ENCODE measurements at regions not wholly inside any gene's neighbourhood (a gene's known extent, or its start where the extent isn't known, plus 50 kb on each side); places are given as distances from the start of the nearest gene placed in this dataset.

DNA sequence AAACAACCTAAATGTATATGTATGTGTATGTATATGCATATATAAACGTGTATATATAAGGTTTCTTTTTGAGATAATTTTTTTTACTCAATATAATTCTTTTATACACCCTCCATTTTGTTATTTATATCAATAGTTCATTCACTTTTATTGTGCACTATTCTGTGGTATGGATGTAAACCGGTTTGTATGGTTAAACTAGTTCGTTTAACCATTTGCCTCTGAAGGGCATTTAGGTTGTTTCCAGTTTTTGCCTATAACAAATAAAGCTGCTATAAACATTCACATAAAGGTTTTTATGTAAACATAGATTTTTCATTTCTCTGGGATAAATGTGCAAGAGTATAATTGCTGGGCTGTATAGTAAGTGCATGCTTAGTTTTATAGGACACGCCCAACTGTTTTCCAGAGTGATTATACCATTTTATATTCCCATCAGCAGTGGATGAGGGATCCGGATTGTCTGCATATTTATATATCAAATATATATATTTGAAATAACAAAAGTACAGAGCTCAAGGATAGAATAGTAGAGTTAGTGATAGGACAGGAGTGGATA is 380.3 kb downstream of the TSHZ3 start:
- H3K36me3 Mint-ChIP-seq = no peaks in the 10 kb centered on the region
- CTCF ChIA-PET = interaction anchor here (0.8 to 0.9 kb wide), 2 partner anchors 14 to 184 kb away, joined by 3 read pairs; no protein-coding TSS in a partner anchor
- ATAC-seq = no peak
- peaks cover under 1% of the 10 kb centered on the region; the same call in 1 of the 2 replicates for H3K4me1 Mint-ChIP-seq
- no peaks in the 10 kb centered on the region for H3K27me3 Mint-ChIP-seq (ENCODE audit: low read depth)
- no peak for DNase-seq (ENCODE audit: low spot score)
- TF ChIP-seq, protein P1, sequence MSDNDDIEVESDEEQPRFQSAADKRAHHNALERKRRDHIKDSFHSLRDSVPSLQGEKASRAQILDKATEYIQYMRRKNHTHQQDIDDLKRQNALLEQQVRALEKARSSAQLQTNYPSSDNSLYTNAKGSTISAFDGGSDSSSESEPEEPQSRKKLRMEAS (CRISPR knock-in tag; IDR thresholded peaks at IDR 0.05) = no peak
- TF ChIP-seq, protein P2, sequence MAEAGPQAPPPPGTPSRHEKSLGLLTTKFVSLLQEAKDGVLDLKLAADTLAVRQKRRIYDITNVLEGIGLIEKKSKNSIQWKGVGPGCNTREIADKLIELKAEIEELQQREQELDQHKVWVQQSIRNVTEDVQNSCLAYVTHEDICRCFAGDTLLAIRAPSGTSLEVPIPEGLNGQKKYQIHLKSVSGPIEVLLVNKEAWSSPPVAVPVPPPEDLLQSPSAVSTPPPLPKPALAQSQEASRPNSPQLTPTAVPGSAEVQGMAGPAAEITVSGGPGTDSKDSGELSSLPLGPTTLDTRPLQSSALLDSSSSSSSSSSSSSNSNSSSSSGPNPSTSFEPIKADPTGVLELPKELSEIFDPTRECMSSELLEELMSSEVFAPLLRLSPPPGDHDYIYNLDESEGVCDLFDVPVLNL (CRISPR knock-in tag; IDR thresholded peaks at IDR 0.05; ENCODE audit: borderline replicate concordance, low read depth) = no peak
- no peak for TF ChIP-seq SOX15 (CRISPR knock-in tag; IDR thresholded peaks at IDR 0.05)
- TF ChIP-seq, protein P3, sequence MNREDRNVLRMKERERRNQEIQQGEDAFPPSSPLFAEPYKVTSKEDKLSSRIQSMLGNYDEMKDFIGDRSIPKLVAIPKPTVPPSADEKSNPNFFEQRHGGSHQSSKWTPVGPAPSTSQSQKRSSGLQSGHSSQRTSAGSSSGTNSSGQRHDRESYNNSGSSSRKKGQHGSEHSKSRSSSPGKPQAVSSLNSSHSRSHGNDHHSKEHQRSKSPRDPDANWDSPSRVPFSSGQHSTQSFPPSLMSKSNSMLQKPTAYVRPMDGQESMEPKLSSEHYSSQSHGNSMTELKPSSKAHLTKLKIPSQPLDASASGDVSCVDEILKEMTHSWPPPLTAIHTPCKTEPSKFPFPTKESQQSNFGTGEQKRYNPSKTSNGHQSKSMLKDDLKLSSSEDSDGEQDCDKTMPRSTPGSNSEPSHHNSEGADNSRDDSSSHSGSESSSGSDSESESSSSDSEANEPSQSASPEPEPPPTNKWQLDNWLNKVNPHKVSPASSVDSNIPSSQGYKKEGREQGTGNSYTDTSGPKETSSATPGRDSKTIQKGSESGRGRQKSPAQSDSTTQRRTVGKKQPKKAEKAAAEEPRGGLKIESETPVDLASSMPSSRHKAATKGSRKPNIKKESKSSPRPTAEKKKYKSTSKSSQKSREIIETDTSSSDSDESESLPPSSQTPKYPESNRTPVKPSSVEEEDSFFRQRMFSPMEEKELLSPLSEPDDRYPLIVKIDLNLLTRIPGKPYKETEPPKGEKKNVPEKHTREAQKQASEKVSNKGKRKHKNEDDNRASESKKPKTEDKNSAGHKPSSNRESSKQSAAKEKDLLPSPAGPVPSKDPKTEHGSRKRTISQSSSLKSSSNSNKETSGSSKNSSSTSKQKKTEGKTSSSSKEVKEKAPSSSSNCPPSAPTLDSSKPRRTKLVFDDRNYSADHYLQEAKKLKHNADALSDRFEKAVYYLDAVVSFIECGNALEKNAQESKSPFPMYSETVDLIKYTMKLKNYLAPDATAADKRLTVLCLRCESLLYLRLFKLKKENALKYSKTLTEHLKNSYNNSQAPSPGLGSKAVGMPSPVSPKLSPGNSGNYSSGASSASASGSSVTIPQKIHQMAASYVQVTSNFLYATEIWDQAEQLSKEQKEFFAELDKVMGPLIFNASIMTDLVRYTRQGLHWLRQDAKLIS (CRISPR knock-in tag; IDR thresholded peaks at IDR 0.05; ENCODE audit: borderline replicate concordance) = no peak
- TF ChIP-seq, protein P4, sequence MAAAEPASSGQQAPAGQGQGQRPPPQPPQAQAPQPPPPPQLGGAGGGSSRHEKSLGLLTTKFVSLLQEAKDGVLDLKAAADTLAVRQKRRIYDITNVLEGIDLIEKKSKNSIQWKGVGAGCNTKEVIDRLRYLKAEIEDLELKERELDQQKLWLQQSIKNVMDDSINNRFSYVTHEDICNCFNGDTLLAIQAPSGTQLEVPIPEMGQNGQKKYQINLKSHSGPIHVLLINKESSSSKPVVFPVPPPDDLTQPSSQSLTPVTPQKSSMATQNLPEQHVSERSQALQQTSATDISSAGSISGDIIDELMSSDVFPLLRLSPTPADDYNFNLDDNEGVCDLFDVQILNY (CRISPR knock-in tag; IDR thresholded peaks at IDR 0.05) = no peak
- TF ChIP-seq NFE2L1 (CRISPR knock-in tag; IDR thresholded peaks at IDR 0.05) = no peak
- TF ChIP-seq NFATC4 (CRISPR knock-in tag; IDR thresholded peaks at IDR 0.05) = no peak
- TF ChIP-seq, protein P5, sequence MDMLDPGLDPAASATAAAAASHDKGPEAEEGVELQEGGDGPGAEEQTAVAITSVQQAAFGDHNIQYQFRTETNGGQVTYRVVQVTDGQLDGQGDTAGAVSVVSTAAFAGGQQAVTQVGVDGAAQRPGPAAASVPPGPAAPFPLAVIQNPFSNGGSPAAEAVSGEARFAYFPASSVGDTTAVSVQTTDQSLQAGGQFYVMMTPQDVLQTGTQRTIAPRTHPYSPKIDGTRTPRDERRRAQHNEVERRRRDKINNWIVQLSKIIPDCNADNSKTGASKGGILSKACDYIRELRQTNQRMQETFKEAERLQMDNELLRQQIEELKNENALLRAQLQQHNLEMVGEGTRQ (CRISPR knock-in tag; IDR thresholded peaks at IDR 0.05) = no peak
- TF ChIP-seq, protein P6, sequence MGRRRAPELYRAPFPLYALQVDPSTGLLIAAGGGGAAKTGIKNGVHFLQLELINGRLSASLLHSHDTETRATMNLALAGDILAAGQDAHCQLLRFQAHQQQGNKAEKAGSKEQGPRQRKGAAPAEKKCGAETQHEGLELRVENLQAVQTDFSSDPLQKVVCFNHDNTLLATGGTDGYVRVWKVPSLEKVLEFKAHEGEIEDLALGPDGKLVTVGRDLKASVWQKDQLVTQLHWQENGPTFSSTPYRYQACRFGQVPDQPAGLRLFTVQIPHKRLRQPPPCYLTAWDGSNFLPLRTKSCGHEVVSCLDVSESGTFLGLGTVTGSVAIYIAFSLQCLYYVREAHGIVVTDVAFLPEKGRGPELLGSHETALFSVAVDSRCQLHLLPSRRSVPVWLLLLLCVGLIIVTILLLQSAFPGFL (CRISPR knock-in tag; IDR thresholded peaks at IDR 0.05; ENCODE audit: borderline replicate concordance) = no peak
- peaks cover 5% of the 10 kb centered on the region; the same call in 1 of the 2 replicates for H3K9me3 Mint-ChIP-seq
- POLR2A ChIA-PET = no interaction called here
- H3K4me3 Mint-ChIP-seq = no peak overlapping the region
- no peak overlapping the region for H3K27ac Mint-ChIP-seq

DNA sequence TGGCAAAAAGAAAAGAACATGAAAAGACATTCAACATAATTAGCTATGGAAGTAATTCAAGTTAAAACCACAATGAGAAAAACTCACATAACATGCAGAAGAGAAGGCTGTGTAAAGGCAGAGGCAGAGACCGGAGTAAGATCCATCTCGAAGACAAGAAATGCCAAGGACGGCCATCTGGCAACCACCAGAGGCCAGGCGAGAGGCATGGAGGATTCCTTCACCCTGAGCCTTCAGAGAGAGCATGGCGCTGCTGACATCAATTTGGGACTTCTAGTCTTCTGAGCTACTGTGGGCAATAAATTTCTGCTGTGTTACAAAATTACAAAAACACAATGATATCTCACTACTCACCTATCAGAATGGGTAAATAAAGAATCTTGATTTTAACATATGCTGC is 381.0 kb downstream of the TSHZ3 start:
- no peaks in the 10 kb centered on the region for H3K36me3 Mint-ChIP-seq
- no peak overlapping the region for H3K27ac Mint-ChIP-seq
- H3K9me3 Mint-ChIP-seq = peaks cover 9% of the 10 kb centered on the region; the same call in 1 of the 2 replicates
- DNase-seq (ENCODE audit: low spot score) (peak; percentile 19), ATAC-seq (peak; percentile 24; the same call in 1 of the 2 replicates)
- ChIA-PET CTCF (interaction anchor here (0.8 to 0.9 kb wide), 2 partner anchors 14 to 183 kb away, joined by 3 read pairs; no protein-coding TSS in a partner anchor), POLR2A (no interaction called here)
- no peaks in the 10 kb centered on the region for H3K4me1 Mint-ChIP-seq
- no peak overlapping the region for H3K4me3 Mint-ChIP-seq
- H3K27me3 Mint-ChIP-seq (ENCODE audit: low read depth) = no peaks in the 10 kb centered on the region
- TF ChIP-seq PRRX2 (CRISPR knock-in tag; IDR thresholded peaks at IDR 0.05) (no peak), CREM (CRISPR knock-in tag; IDR thresholded peaks at IDR 0.05) (no peak)
- TF ChIP-seq, protein P7, sequence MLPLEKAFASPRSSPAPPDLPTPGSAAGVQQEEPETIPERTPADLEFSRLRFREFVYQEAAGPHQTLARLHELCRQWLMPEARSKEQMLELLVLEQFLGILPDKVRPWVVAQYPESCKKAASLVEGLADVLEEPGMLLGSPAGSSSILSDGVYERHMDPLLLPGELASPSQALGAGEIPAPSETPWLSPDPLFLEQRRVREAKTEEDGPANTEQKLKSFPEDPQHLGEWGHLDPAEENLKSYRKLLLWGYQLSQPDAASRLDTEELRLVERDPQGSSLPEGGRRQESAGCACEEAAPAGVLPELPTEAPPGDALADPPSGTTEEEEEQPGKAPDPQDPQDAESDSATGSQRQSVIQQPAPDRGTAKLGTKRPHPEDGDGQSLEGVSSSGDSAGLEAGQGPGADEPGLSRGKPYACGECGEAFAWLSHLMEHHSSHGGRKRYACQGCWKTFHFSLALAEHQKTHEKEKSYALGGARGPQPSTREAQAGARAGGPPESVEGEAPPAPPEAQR (CRISPR knock-in tag; IDR thresholded peaks at IDR 0.05) = no peak
- TF ChIP-seq, protein P8, sequence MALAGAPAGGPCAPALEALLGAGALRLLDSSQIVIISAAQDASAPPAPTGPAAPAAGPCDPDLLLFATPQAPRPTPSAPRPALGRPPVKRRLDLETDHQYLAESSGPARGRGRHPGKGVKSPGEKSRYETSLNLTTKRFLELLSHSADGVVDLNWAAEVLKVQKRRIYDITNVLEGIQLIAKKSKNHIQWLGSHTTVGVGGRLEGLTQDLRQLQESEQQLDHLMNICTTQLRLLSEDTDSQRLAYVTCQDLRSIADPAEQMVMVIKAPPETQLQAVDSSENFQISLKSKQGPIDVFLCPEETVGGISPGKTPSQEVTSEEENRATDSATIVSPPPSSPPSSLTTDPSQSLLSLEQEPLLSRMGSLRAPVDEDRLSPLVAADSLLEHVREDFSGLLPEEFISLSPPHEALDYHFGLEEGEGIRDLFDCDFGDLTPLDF (CRISPR knock-in tag; IDR thresholded peaks at IDR 0.05) = no peak
- TF ChIP-seq, protein P9, sequence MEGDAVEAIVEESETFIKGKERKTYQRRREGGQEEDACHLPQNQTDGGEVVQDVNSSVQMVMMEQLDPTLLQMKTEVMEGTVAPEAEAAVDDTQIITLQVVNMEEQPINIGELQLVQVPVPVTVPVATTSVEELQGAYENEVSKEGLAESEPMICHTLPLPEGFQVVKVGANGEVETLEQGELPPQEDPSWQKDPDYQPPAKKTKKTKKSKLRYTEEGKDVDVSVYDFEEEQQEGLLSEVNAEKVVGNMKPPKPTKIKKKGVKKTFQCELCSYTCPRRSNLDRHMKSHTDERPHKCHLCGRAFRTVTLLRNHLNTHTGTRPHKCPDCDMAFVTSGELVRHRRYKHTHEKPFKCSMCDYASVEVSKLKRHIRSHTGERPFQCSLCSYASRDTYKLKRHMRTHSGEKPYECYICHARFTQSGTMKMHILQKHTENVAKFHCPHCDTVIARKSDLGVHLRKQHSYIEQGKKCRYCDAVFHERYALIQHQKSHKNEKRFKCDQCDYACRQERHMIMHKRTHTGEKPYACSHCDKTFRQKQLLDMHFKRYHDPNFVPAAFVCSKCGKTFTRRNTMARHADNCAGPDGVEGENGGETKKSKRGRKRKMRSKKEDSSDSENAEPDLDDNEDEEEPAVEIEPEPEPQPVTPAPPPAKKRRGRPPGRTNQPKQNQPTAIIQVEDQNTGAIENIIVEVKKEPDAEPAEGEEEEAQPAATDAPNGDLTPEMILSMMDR (IDR thresholded peaks at IDR 0.05) = no peak
- TF ChIP-seq, protein P10, sequence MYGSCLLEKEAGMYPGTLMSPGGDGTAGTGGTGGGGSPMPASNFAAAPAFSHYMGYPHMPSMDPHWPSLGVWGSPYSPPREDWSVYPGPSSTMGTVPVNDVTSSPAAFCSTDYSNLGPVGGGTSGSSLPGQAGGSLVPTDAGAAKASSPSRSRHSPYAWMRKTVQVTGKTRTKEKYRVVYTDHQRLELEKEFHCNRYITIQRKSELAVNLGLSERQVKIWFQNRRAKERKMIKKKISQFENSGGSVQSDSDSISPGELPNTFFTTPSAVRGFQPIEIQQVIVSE (CRISPR knock-in tag; IDR thresholded peaks at IDR 0.05; ENCODE audit: borderline replicate concordance) = no peak
- TF ChIP-seq, protein P6 (CRISPR knock-in tag; IDR thresholded peaks at IDR 0.05; ENCODE audit: borderline replicate concordance) = no peak
